DMS53 (cell line): ENCODE measurements at regions not wholly inside any gene's neighbourhood (a gene's known extent, or its start where the extent isn't known, plus 50 kb on each side); places are given as distances from the start of the nearest gene placed in this dataset.

Source experiments
- DNase-seq: peaks from one replicate; lab custom pipeline; 2025; lab: John Stamatoyannopoulos, UW

- DNase-seq: no peak
Measured at GRCh38 chr1:234882898-234883297, 245.7 kb downstream of the TOMM20 start.

DNA sequence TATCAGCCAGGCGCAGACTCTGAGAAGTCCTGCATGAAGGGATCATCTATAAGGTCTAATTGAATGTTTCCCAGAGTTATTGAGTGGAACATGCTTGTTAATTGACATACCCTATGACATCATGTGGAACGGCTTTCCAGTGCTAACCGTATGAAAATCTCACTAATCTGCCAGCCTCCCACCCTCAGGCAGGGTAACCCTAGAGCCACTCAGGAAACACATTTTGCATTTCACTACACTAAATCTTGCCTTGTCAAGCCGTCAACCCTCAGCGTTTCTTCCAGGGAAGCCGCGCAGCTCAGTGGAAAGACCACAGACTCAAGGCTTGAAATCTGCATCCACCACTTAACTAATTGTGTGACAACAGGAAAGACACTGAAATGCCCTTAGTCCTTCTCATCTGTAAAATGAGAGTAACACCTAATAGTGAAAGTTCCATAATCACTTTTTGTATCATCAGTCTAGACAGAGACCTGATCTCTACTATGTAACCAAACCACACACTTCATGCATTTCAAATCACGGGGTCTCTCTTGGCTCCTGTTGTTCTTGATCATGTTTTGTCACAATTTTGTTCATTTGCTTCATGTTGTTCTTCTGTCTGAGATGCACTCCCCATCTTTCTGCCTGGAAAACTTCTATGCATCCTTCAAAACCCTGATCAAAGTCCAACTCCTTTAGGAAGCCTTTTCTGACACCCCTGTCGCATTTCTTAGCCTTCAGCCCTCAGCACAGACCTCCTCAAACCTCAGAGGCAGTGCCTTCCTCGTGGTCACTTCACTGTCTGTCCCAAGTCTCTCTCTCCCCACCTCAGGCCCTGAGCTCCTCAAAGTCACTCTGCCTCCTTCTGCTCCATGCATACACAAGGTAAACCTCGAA lies 246.5 kb downstream of the TOMM20 start:
- DNase-seq: no peak

GRCh38 chr1:234879147-234880080 lies 249.2 kb downstream of the TOMM20 start:
- peak; percentile 75 for DNase-seq

DNA sequence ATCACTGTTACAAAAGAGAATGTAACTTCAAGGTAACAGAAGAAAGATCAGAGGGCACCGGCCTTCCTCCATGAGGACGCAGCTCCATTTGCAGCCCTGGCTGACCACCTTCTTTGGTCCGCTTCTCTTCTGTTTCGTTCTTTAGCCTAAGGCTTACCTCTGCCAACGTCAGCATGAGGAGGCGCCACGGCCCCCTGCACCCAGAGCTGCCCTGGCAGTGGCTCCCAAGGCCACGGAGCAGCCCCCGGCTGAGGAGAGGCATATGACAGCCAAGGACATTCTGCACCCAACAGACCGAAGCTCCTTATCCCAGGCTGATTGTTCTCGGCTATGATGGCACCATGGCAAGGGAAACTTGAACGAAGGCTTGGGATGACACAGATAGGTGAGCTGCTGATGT lies 250.3 kb downstream of the TOMM20 start:
- DNase-seq: no peak

- DNase-seq: no peak
Measured at GRCh38 chr1:234877761-234878160, 250.9 kb downstream of the TOMM20 start.

GRCh38 chr1:234875953-234876855 lies 252.4 kb downstream of the TOMM20 start:
- peak; percentile 60 for DNase-seq

DNA sequence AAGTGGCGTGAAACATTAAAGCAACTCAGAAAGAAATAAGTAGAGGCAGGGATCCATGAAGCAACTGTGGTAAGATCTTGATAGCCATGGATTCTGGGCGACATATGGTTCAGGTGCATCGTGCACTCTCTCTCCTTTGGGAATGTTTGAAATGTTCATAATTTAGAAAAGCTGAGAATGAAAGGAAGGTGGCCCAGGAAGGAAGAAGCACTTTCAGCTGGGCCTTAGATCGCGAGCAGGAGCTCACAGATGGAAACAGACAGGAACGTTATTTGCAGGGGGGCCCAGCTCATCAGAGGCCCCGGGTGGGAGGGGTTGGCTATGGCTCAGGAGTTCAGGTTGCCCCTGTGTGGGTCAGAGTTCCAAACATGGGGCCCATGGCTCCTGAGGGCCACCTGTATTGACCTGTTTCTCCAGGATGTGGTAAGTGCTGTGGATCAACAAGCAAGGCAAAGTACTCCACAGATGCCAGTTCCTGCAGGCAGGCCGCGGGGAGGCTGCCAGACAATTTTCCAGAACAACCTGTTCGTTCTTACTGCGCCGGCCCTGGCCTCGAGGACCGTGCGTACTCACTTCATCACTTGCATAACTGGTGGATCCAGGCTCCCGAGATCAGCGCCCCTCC lies 253.2 kb downstream of the TOMM20 start:
- peak; percentile 54 for DNase-seq

- no peak for DNase-seq
Measured at GRCh38 chr1:234874291-234875288, 254.0 kb downstream of the TOMM20 start.

DNA sequence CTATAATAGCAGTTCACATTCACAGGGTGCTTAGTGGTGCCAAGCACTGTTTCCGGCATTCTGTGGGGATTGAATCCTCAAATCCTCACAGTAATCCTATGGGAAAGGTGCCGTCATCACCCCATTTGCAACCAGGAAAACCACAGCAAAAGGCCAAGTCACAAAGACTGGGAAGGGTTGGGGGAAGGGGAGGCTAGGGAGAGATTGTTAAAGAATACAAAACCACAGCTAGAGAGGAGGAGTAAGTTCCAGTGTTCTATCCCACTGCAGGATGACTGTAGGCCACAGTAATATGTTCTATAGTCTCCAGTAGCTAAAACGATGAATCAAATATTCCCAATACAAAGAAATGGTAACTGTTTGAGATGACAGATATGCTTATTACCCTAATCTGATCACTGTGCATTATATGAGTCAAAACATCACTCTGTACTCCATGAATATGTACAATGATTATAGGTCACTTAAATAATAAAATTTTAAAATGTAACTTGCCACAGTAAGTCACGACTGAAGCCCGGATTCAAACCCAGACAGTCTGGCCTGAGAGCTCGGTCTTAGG lies 256.8 kb downstream of the TOMM20 start:
- DNase-seq: no peak

- DNase-seq: no peak
Measured at GRCh38 chr1:234871039-234871709, 257.5 kb downstream of the TOMM20 start.

- DNase-seq: no peak
Measured at GRCh38 chr1:234870020-234870981, 258.3 kb downstream of the TOMM20 start.

- DNase-seq: no peak
Measured at GRCh38 chr1:234869182-234870019, 259.2 kb downstream of the TOMM20 start.

DNA sequence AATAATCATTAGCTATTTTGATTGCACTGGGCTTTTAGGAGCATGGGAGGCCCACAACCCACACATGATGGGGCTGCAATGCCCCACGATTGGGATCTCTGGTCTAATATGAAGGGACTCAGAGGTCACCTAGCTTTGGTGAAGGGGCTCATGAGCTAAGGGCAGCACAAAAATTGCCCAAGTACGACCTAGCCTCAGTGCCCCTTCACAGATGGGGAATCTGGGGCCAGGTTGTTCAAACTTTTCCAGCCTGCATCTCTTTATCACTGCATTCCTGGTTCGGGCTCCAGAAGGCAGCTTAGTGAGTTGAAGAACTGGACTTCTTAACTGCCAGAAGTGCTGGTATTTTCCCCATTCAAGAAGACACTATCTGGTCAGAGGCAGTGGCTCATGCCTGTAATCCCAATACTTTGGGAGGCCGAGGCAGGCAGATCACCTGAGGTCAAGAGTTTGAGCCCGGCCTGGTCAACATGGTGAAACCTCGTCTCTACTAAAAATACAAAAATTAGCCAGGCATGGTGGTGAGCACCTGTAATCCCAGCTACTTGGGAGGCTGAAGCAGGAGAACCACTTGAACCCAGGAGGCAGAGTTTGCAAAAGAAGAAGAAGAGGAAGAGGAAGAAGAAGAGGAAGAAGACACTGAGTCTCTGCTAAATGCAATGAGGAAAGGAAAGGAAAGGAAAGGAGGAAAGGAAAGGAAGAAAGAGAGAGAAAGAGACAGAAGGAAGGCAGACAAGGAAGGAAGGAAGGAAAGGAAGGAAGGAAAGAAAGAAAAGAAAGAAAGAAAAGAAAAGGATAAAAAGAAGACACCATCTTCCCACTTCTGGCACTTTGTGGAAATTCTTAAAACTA lies 258.5 kb upstream of the IRF2BP2 start:
- no peak for DNase-seq

GRCh38 chr1:234866007-234866866 lies 256.3 kb upstream of the IRF2BP2 start:
- peak; percentile 43 for DNase-seq
